ENCODE measurements at regions not wholly inside any gene's neighbourhood (a gene's known extent, or its start where the extent isn't known, plus 50 kb on each side); places are given as distances from the start of the nearest gene placed in this dataset.

- no peak for TF ChIP-seq POLR2AphosphoS5 (IDR thresholded peaks at IDR 0.05)
- TF ChIP-seq CTCF (IDR thresholded peaks at IDR 0.05), result no peak
- TF ChIP-seq POLR2A (IDR thresholded peaks at IDR 0.05), result no peak
- TF ChIP-seq EP300 (IDR thresholded peaks at IDR 0.05), result no peak
Observed at GRCh38 chr5:152315942-152316341, 89.1 kb downstream of the NMUR2 start.

Measured in gastroesophageal sphincter (tissue), 3 donors.